ENCODE measurements at regions not wholly inside any gene's neighbourhood (a gene's known extent, or its start where the extent isn't known, plus 50 kb on each side); places are given as distances from the start of the nearest gene placed in this dataset.

GRCh38 chr18:24993628-24994027 lies 358.3 kb downstream of the ZNF521 start:
- no peak for TF ChIP-seq CTCF (IDR thresholded peaks at IDR 0.05)
- TF ChIP-seq POLR2AphosphoS5 (IDR thresholded peaks at IDR 0.05) = no peak
- TF ChIP-seq POLR2A (IDR thresholded peaks at IDR 0.05) = no peak
- no peak for TF ChIP-seq EP300 (IDR thresholded peaks at IDR 0.05)
- Histone ChIP-seq H3K4me1 (peaks cover 2% of the 10 kb centered on the region), H3K9me3 (no peaks in the 10 kb centered on the region), H3K4me3 (no peak overlapping the region), H3K27me3 (no peaks in the 10 kb centered on the region), H3K36me3 (no peaks in the 10 kb centered on the region), H3K27ac (no peak overlapping the region)
- WGBS = 86% methylated on average over 6 of the region's 6 CpGs
- no peak for DNase-seq (ENCODE audit: low spot score in 2 of 2)

GRCh38 chr18:24995056-24995455 lies 356.9 kb downstream of the ZNF521 start:
- Histone ChIP-seq H3K9me3 (peaks cover 5% of the 10 kb centered on the region), H3K4me1 (no peaks in the 10 kb centered on the region), H3K4me3 (no peak overlapping the region), H3K27me3 (no peaks in the 10 kb centered on the region), H3K36me3 (no peaks in the 10 kb centered on the region), H3K27ac (no peak overlapping the region)
- no peak for DNase-seq (ENCODE audit: low spot score in 2 of 2)
- WGBS = 94% methylated on average over 4 of the region's 4 CpGs
- TF ChIP-seq POLR2AphosphoS5 (IDR thresholded peaks at IDR 0.05) = no peak
- no peak for TF ChIP-seq POLR2A (IDR thresholded peaks at IDR 0.05)
- TF ChIP-seq EP300 (IDR thresholded peaks at IDR 0.05) = no peak
- no peak for TF ChIP-seq CTCF (IDR thresholded peaks at IDR 0.05)

DNA sequence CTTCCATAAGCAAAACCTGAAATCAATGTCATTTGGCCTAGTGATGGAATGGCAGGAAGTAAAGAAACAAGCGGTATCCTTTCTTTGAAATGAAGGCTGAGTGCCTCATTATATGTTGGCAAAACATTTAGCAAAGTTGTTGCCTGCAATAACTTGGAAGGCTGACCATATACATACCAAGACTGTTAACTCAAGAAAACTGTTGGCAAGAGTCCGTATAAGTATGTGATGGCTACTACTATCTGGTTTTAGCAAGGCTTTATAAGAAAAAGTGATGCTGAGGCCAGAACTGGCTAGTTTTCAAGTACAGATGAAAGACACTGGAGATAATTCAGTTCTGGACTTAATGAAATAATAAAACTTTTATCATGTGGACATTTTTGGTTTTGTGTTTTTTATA lies 356.2 kb downstream of the ZNF521 start:
- Histone ChIP-seq H3K9me3 (peaks cover 5% of the 10 kb centered on the region), H3K4me3 (no peak overlapping the region), H3K36me3 (no peaks in the 10 kb centered on the region), H3K4me1 (no peaks in the 10 kb centered on the region), H3K27me3 (no peaks in the 10 kb centered on the region), H3K27ac (no peak overlapping the region)
- no peak for TF ChIP-seq CTCF (IDR thresholded peaks at IDR 0.05)
- TF ChIP-seq EP300 (IDR thresholded peaks at IDR 0.05) = no peak
- no peak for TF ChIP-seq POLR2A (IDR thresholded peaks at IDR 0.05)
- TF ChIP-seq POLR2AphosphoS5 (IDR thresholded peaks at IDR 0.05) = no peak
- no peak for DNase-seq (ENCODE audit: low spot score in 2 of 2)
- WGBS = 82% methylated on average over 2 of the region's 2 CpGs

DNA sequence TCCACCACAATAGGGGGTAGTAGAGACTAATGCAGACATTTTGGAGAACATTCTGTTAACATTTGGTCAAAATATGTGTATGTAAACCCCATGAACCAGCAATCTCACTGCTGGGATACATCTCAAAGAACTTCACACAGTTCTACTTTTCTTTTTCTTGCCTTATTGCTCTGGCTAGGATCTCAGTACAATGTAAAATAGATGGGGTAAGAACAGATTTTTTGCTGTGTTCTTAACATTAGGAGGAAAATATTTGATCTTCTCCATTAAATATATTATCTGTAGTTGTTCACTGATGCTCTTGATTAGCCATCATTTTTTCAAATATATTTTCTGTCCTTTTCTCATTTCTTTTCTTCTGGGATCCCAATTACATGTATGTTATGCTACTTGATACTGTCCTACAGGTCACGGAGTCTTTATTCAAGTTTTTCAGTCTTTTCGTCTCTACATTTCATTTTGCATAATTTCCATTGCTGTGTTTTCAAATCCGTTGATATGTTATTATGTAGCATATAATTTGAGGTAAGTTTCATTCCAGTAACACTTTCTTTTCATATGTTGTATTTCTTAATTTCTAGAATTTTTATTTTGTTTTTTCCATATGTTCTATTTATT lies 352.2 kb downstream of the ZNF521 start:
- Histone ChIP-seq H3K27me3 (no peaks in the 10 kb centered on the region), H3K9me3 (peaks cover 5% of the 10 kb centered on the region), H3K36me3 (no peaks in the 10 kb centered on the region), H3K4me3 (no peak overlapping the region), H3K27ac (no peak overlapping the region), H3K4me1 (no peaks in the 10 kb centered on the region)
- no peak for TF ChIP-seq POLR2AphosphoS5 (IDR thresholded peaks at IDR 0.05)
- TF ChIP-seq CTCF (IDR thresholded peaks at IDR 0.05) = no peak
- no peak for DNase-seq (ENCODE audit: low spot score in 2 of 2)
- 99% methylated on average over 3 of the region's 3 CpGs for WGBS

GRCh38 chr18:25001803-25002202 lies 350.2 kb downstream of the ZNF521 start:
- no peaks in the 10 kb centered on the region for H3K36me3 ChIP-seq
- no peak overlapping the region for H3K27ac ChIP-seq
- H3K4me1 ChIP-seq = peaks cover 7% of the 10 kb centered on the region
- DNase-seq (ENCODE audit: low spot score in 2 of 2) = no peak
- H3K27me3 ChIP-seq = no peaks in the 10 kb centered on the region
- H3K4me3 ChIP-seq = no peak overlapping the region
- H3K9me3 ChIP-seq = peaks cover 5% of the 10 kb centered on the region
- WGBS = 84% methylated on average over 2 of the region's 2 CpGs
- TF ChIP-seq POLR2A (IDR thresholded peaks at IDR 0.05) (no peak), CTCF (IDR thresholded peaks at IDR 0.05) (no peak), POLR2AphosphoS5 (IDR thresholded peaks at IDR 0.05) (no peak), EP300 (IDR thresholded peaks at IDR 0.05) (no peak)

Measured in suprapubic skin (tissue), 4 donors.